IMR-90 (cell line): ENCODE measurements at regions not wholly inside any gene's neighbourhood (a gene's known extent, or its start where the extent isn't known, plus 50 kb on each side); places are given as distances from the start of the nearest gene placed in this dataset.
"Not testable (repeated sequence)": the region's sequence is repeated elsewhere in the genome, so short reads cannot be mapped to it uniquely, and the experiment has no call there.

Experiments used
- ATAC-seq: fragments of 200-7000 bp; cut with Tn5 transposase; 2 replicates; pipeline ENCODE4 v1.9.1; 2020; ENCODE audit warnings: low read depth, mild to moderate bottlenecking, moderate library complexity
- BruUV-seq: library from RNA; stranded (reverse); fragments of 400-500 nt; replicated peaks from 2 replicates; lab custom pipeline; 2021; lab: Mats Ljungman, UMichigan
- CTCF ChIA-PET: fragments of 300-600 bp; formaldehyde crosslinking; extraction: SDS; loops from one replicate; lab custom pipeline; 2021; ENCODE audit warnings: antibody characterized with exemption; lab: Yijun Ruan, JAX
- POLR2A ChIA-PET: fragments of 300-600 bp; sonication (Branson Sonifier 250); formaldehyde crosslinking; loops from one replicate; lab custom pipeline; 2022; ENCODE audit warnings: antibody characterized with exemption; ENCODE audit not compliant: unreplicated experiment; lab: Charles Lee
- DNase-seq: peaks from one replicate; pipeline ENCODE4 v3.0.0; 2013
- H2AFZ ChIP-seq: replicated peaks from 2 replicates; pipeline ENCODE3; 2013; ENCODE audit warnings: low read length, mild to moderate bottlenecking; ENCODE audit not compliant: poor library complexity
- H2AK5ac ChIP-seq: 2 replicates; pipeline ENCODE4 v1.6.1; 2013; ENCODE audit warnings: low read depth, low read length, inconsistent platforms
- H2AK9ac ChIP-seq: replicated peaks from 2 replicates; pipeline ENCODE3; 2013; ENCODE audit warnings: mild to moderate bottlenecking, low read depth, low read length, moderate library complexity; ENCODE audit not compliant: poor library complexity
- H2BK120ac ChIP-seq: 2 replicates; pipeline ENCODE4 v1.6.1; 2013; ENCODE audit warnings: low read depth, low read length, inconsistent platforms
- H2BK15ac ChIP-seq: 3 replicates; pipeline ENCODE4 v1.6.1; 2013; ENCODE audit warnings: low read depth, low read length, inconsistent platforms
- H2BK20ac ChIP-seq: 2 replicates; pipeline ENCODE4 v1.6.1; 2013; ENCODE audit warnings: low read depth, mild to moderate bottlenecking, inconsistent platforms, low read length, moderate library complexity
- H2BK5ac ChIP-seq: 2 replicates; pipeline ENCODE4 v1.6.1; 2013; ENCODE audit warnings: mild to moderate bottlenecking, low read depth, low read length, inconsistent platforms; ENCODE audit not compliant: poor library complexity, severe bottlenecking
- H3K14ac ChIP-seq: replicated peaks from 2 replicates; pipeline ENCODE4 v1.6.1; 2013; ENCODE audit warnings: low read depth, low read length, inconsistent platforms
- H3K18ac ChIP-seq: 2 replicates; pipeline ENCODE4 v1.6.1; 2013; ENCODE audit warnings: low read depth, low read length, control low read depth
- H3K23ac ChIP-seq: 2 replicates; pipeline ENCODE4 v1.6.1; 2013; ENCODE audit warnings: low read depth, low read length, inconsistent platforms
- H3K27ac ChIP-seq: 2 replicates; pipeline ENCODE4 v1.5.1; 2013; ENCODE audit warnings: mild to moderate bottlenecking, control low read depth, low read length; ENCODE audit not compliant: insufficient read depth
- H3K27me3 ChIP-seq: 2 replicates; pipeline ENCODE4 v1.6.1; 2013; ENCODE audit warnings: low read length; ENCODE audit not compliant: control insufficient read depth, insufficient read depth
- H3K36me3 ChIP-seq: 2 replicates; pipeline ENCODE4 v1.6.1; 2013; ENCODE audit warnings: low read length, mixed read lengths; ENCODE audit not compliant: control insufficient read depth, insufficient read depth
- H3K4ac ChIP-seq: 2 replicates; pipeline ENCODE4 v1.6.1; 2013; ENCODE audit warnings: low read depth, low read length, inconsistent platforms
- H3K4me1 ChIP-seq: 2 replicates; pipeline ENCODE4 v1.6.1; 2013; ENCODE audit warnings: low read length, mixed read lengths; ENCODE audit not compliant: control insufficient read depth, insufficient read depth
- H3K4me2 ChIP-seq: 2 replicates; pipeline ENCODE4 v1.6.1; 2013; ENCODE audit warnings: low read depth, mild to moderate bottlenecking, control low read depth, low read length, moderate library complexity
- H3K4me3 ChIP-seq: 2 replicates; pipeline ENCODE4 v1.5.1; 2013; ENCODE audit warnings: low read depth, mild to moderate bottlenecking, control low read depth, low read length, moderate library complexity; ENCODE audit not compliant: insufficient read depth
- H3K56ac ChIP-seq: 2 replicates; pipeline ENCODE4 v1.6.1; 2013; ENCODE audit warnings: low read length, inconsistent platforms; ENCODE audit not compliant: insufficient read depth; ENCODE audit errors: extremely low read depth
- H3K79me1 ChIP-seq, 2 experiments: 2 replicates each; pipeline ENCODE4 v1.6.1; 2013; ENCODE audit warnings: low read length in 2 of 2, inconsistent platforms in 1 of 2, low read depth in 1 of 2
- H3K9ac ChIP-seq: 2 replicates; pipeline ENCODE4 v1.6.1; 2013; ENCODE audit warnings: low read depth, low read length, control low read depth
- H3K9me1 ChIP-seq: 2 replicates; pipeline ENCODE4 v1.6.1; 2013; ENCODE audit warnings: low read length, inconsistent platforms; ENCODE audit not compliant: insufficient read depth
- H3K9me3 ChIP-seq: 2 replicates; pipeline ENCODE4 v1.6.1; 2013; ENCODE audit warnings: low read length; ENCODE audit not compliant: control insufficient read depth, insufficient read depth
- H4K20me1 ChIP-seq: 2 replicates; pipeline ENCODE4 v1.6.1; 2013; ENCODE audit warnings: low read length, inconsistent platforms; ENCODE audit not compliant: insufficient read depth
- H4K5ac ChIP-seq: 2 replicates; pipeline ENCODE4 v1.6.1; 2013; ENCODE audit warnings: mild to moderate bottlenecking, low read depth, low read length, control low read depth
- H4K8ac ChIP-seq, 2 experiments: 2 replicates each; pipeline ENCODE4 v1.6.1; 2013; ENCODE audit warnings: low read depth in 2 of 2, low read length in 2 of 2, control low read depth in 1 of 2, inconsistent platforms in 1 of 2
- H4K91ac ChIP-seq: 2 replicates; pipeline ENCODE4 v1.6.1; 2013; ENCODE audit warnings: low read depth, low read length, inconsistent platforms; ENCODE audit not compliant: insufficient read depth
- CHD1 ChIP-seq: IDR thresholded peaks from 2 replicates; pipeline ENCODE4 v1.6.1; 2012; ENCODE audit warnings: low read depth, low read length, improper control_type of control experiment
- FOS ChIP-seq: fragments of 150-350 bp; IDR thresholded peaks from 2 replicates; pipeline ENCODE4 v1.6.1; 2016; ENCODE audit warnings: low read depth, low read length
- MAFK ChIP-seq: IDR thresholded peaks from 2 replicates; pipeline ENCODE4 v1.6.1; 2012; ENCODE audit warnings: low read depth, low read length, improper control_type of control experiment
- MXI1 ChIP-seq: IDR thresholded peaks from 2 replicates; pipeline ENCODE4 v1.6.1; 2012; ENCODE audit warnings: low read depth, mild to moderate bottlenecking, low read length, moderate library complexity, borderline replicate concordance
- RAD21 ChIP-seq: IDR thresholded peaks from 2 replicates; pipeline ENCODE4 v1.6.1; 2012; ENCODE audit warnings: low read length, improper control_type of control experiment
- RCOR1 ChIP-seq: IDR thresholded peaks from 2 replicates; pipeline ENCODE4 v1.6.1; 2012; ENCODE audit warnings: mild to moderate bottlenecking, low read length, improper control_type of control experiment; ENCODE audit not compliant: insufficient replicate concordance
- WGBS, 2 experiments: methylation state at CpG; one replicate each; pipeline versions ENCODE4 v1.1.5 to v1.1.7; 2013; ENCODE audit warnings: missing lambda C conversion rate in 2 of 2; ENCODE audit not compliant: insufficient read length in 1 of 2; ENCODE audit errors: extremely low coverage in 2 of 2; 5-methylcytosine and 5-hydroxymethylcytosine counted together
- dilution Hi-C: fragments of 300-500 bp; cut with HindIII; formaldehyde crosslinking; loops from one replicate; pipeline ENCODE4 v1.14.3; 2018; ENCODE audit warnings: low sequenced_read_pairs; ENCODE audit not compliant: unreplicated experiment
- in situ Hi-C: fragments of 300-500 bp; cut with MboI; formaldehyde crosslinking; loops from 3 replicates; pipeline ENCODE4 v1.14.3; 2019; ENCODE audit warnings: low sequenced_read_pairs, inconsistent platforms, mixed read lengths
- intact Hi-C: fragments of 100-400 bp; cut with micrococcal nuclease; formaldehyde crosslinking; loops from 2 replicates; pipeline ENCODE4 v1.10.0; 2022
- TF ChIP-seq, protein P1 (sequence below): fragments of 150-350 bp; IDR thresholded peaks from 2 replicates; pipeline ENCODE4 v1.6.1; 2016; ENCODE audit warnings: low read depth, mild to moderate bottlenecking, low read length, moderate library complexity, borderline replicate concordance

DNA sequence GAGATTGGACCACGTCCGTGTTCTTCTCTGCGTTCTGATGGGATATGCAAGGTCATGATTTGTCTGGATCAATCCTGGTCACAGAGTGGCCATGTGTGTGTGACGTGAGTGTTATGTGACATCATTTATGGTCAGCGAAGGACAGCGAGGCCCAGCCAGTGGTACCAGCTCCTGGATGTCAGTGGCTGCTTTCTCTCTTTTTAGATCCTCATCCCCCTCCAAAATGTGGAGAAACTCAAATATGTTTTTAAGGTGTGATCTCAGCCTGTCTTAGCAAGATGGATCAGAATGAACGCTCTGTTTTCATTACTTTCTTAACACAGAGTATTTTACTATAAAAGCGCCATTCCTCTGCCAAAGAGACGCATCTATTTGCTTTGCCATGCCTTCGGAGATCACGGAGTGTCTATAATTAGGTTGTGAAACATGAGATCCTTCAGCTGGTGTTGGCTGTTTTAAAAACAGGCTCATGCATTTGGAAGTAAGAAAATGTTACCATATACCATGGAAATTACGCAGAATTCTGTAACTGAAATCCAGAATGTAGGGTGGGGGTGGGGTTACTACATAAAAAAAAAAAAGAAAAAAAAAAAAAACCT lies 245.5 kb upstream of the TCERG1L start:
- Histone ChIP-seq H3K18ac (no peak overlapping the region), H2BK5ac (no peak overlapping the region), H2BK20ac (no peak overlapping the region), H3K79me1 (no peaks in the 10 kb centered on the region), H2BK15ac (no peak overlapping the region), H3K4ac (no peak overlapping the region), H3K23ac (no peak overlapping the region), H3K27ac (no peak overlapping the region), H4K91ac (no peak overlapping the region), H3K9ac (no peak overlapping the region), H3K4me2 (no peak overlapping the region), H3K9me1 (no peaks in the 10 kb centered on the region), H3K9me3 (peaks cover 52% of the 10 kb centered on the region), H3K36me3 (no peaks in the 10 kb centered on the region), H2AK9ac (no peak overlapping the region), H2AFZ (no peak overlapping the region), H3K27me3 (no peaks in the 10 kb centered on the region), H4K5ac (no peak overlapping the region), H2BK120ac (no peak overlapping the region), H3K4me3 (no peak overlapping the region), H2AK5ac (no peak overlapping the region), H3K56ac (no peak overlapping the region), H3K4me1 (no peaks in the 10 kb centered on the region), H4K20me1 (no peaks in the 10 kb centered on the region), H3K14ac (no peak overlapping the region), H4K8ac (no peak overlapping the region)
- dilution Hi-C loops (no loop called here), in situ Hi-C loops (no loop called here), intact Hi-C loops (no loop called here)
- BruUV-seq = no TSS peak
- 20% methylated on average over 2 of the region's 12 CpGs; no CpG with 5 or more reads in 1 of the 2 experiments for WGBS, 2 experiments
- DNase-seq (no peak), ATAC-seq (no peak)
- ChIA-PET POLR2A (no interaction called here), CTCF (no interaction called here)
- TF ChIP-seq MAFK = no peak
- TF ChIP-seq, protein P1, sequence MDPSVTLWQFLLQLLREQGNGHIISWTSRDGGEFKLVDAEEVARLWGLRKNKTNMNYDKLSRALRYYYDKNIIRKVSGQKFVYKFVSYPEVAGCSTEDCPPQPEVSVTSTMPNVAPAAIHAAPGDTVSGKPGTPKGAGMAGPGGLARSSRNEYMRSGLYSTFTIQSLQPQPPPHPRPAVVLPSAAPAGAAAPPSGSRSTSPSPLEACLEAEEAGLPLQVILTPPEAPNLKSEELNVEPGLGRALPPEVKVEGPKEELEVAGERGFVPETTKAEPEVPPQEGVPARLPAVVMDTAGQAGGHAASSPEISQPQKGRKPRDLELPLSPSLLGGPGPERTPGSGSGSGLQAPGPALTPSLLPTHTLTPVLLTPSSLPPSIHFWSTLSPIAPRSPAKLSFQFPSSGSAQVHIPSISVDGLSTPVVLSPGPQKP = no peak
- no peak for TF ChIP-seq RCOR1
- TF ChIP-seq MXI1 = no peak
- no peak for TF ChIP-seq RAD21
- no peak for TF ChIP-seq CHD1
- TF ChIP-seq FOS = no peak

DNA sequence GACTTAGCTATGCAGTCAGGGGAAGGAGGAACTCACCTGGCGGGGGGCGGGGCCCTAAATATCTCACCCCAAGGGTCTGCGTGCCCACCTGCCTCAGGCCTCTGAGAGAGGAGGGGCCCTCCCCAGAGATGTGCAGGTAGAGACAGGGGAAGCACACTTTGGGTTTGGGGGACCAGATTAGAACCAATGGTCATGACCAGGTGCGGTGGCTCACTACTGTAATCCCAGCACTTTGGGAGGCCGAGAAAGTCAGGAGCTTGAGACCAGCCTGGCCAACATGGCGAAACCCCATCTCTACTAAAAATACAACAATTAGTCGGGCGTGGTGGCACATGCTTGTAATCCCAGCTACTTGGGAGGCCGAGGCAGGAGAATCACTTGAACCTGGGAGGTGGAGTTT lies 246.4 kb upstream of the TCERG1L start:
- H3K56ac ChIP-seq, H2AK9ac ChIP-seq, H3K4me1 ChIP-seq, H3K36me3 ChIP-seq, H3K4me2 ChIP-seq, H3K18ac ChIP-seq, H3K23ac ChIP-seq, POLR2A ChIA-PET, H4K20me1 ChIP-seq, H2AK5ac ChIP-seq, H4K5ac ChIP-seq, H2BK15ac ChIP-seq, in situ Hi-C loops, H4K8ac ChIP-seq, H2BK20ac ChIP-seq, H2AFZ ChIP-seq, H4K91ac ChIP-seq, H3K9me1 ChIP-seq, H2BK120ac ChIP-seq, H3K14ac ChIP-seq, H3K9ac ChIP-seq, H3K27ac ChIP-seq, intact Hi-C loops, H2BK5ac ChIP-seq, CTCF ChIA-PET, BruUV-seq, DNase-seq, H3K27me3 ChIP-seq, H3K4ac ChIP-seq, ATAC-seq, dilution Hi-C loops, H3K4me3 ChIP-seq, H3K79me1 ChIP-seq: not testable (repeated sequence)
- peaks cover 50% of the 10 kb centered on the region for H3K9me3 ChIP-seq
- WGBS, 2 experiments = no CpG with 5 or more reads among the region's 9 CpGs
